H9 (cell line): ENCODE measurements at regions not wholly inside any gene's neighbourhood (a gene's known extent, or its start where the extent isn't known, plus 50 kb on each side); places are given as distances from the start of the nearest gene placed in this dataset.

Experiments used
- DNase-seq: peaks from one replicate; pipeline ENCODE4 v3.0.0-alpha.2; 2017
- H2AFZ ChIP-seq: one replicate; pipeline ENCODE4 v1.6.1; 2013; ENCODE audit warnings: mild to moderate bottlenecking, low read length, control low read depth, moderate library complexity
- H2AK5ac ChIP-seq: 2 replicates; pipeline ENCODE4 v1.6.1; 2013; ENCODE audit warnings: low read length, control low read depth, mixed read lengths; ENCODE audit not compliant: insufficient read length
- H2BK120ac ChIP-seq: one replicate; pipeline ENCODE4 v1.6.1; 2013; ENCODE audit warnings: low read depth, mild to moderate bottlenecking, low read length, control low read depth, inconsistent platforms; ENCODE audit not compliant: poor library complexity, severe bottlenecking
- H2BK12ac ChIP-seq: 2 replicates; pipeline ENCODE4 v1.6.1; 2013; ENCODE audit warnings: low read length, control low read depth, mixed read lengths, low read depth; ENCODE audit not compliant: insufficient read length
- H2BK15ac ChIP-seq: 2 replicates; pipeline ENCODE4 v1.6.1; 2013; ENCODE audit warnings: low read depth, low read length, control low read depth
- H2BK20ac ChIP-seq: one replicate; pipeline ENCODE4 v1.6.1; 2013; ENCODE audit warnings: low read depth, mild to moderate bottlenecking, low read length, control low read depth, inconsistent platforms; ENCODE audit not compliant: poor library complexity, severe bottlenecking
- H2BK5ac ChIP-seq: 2 replicates; pipeline ENCODE4 v1.6.1; 2013; ENCODE audit warnings: low read length, control low read depth, mixed read lengths; ENCODE audit not compliant: insufficient read length
- H3K14ac ChIP-seq: 2 replicates; pipeline ENCODE4 v1.6.1; 2013; ENCODE audit warnings: low read length, control low read depth; ENCODE audit not compliant: insufficient read depth
- H3K18ac ChIP-seq: 2 replicates; pipeline ENCODE4 v1.6.1; 2013; ENCODE audit warnings: low read depth, mild to moderate bottlenecking, mixed read lengths, low read length, control low read depth; ENCODE audit not compliant: insufficient read length
- H3K23ac ChIP-seq: 2 replicates; pipeline ENCODE4 v1.6.1; 2013; ENCODE audit warnings: low read length, control low read depth, mixed read lengths, low read depth; ENCODE audit not compliant: insufficient read length
- H3K23me2 ChIP-seq: 2 replicates; pipeline ENCODE4 v1.6.1; 2013; ENCODE audit warnings: low read depth, mild to moderate bottlenecking, mixed read lengths, low read length, control low read depth; ENCODE audit not compliant: insufficient read length, poor library complexity, severe bottlenecking
- H3K27ac ChIP-seq: 2 replicates; pipeline ENCODE4 v1.5.1; 2013; ENCODE audit warnings: low read length, control low read depth, mixed read lengths, low read depth; ENCODE audit not compliant: insufficient read length
- H3K27me3 ChIP-seq: 2 replicates; pipeline ENCODE4 v1.6.1; 2013; ENCODE audit warnings: low read length, control low read depth, inconsistent platforms; ENCODE audit not compliant: insufficient read depth
- H3K4ac ChIP-seq: 2 replicates; pipeline ENCODE4 v1.6.1; 2013; ENCODE audit warnings: low read depth, mild to moderate bottlenecking, control low read depth, inconsistent platforms, low read length, moderate library complexity
- H3K4me1 ChIP-seq: 2 replicates; pipeline ENCODE4 v1.6.1; 2013; ENCODE audit warnings: low read length, control low read depth, inconsistent platforms; ENCODE audit not compliant: insufficient read depth
- H3K4me2 ChIP-seq: 2 replicates; pipeline ENCODE4 v1.6.1; 2013; ENCODE audit warnings: low read length, control low read depth, mixed read lengths; ENCODE audit not compliant: insufficient read length, insufficient read depth
- H3K56ac ChIP-seq: 2 replicates; pipeline ENCODE4 v1.6.1; 2013; ENCODE audit warnings: low read depth, mild to moderate bottlenecking, mixed read lengths, low read length, control low read depth; ENCODE audit not compliant: insufficient read length
- H3K79me1 ChIP-seq: 2 replicates; pipeline ENCODE4 v1.6.1; 2013; ENCODE audit warnings: low read depth, mild to moderate bottlenecking, moderate library complexity, low read length, control low read depth, inconsistent platforms; ENCODE audit not compliant: insufficient read depth, poor library complexity, severe bottlenecking
- H3K79me2 ChIP-seq: 2 replicates; pipeline ENCODE4 v1.6.1; 2013; ENCODE audit warnings: low read length, control low read depth, inconsistent platforms; ENCODE audit not compliant: insufficient read depth
- H3K9ac ChIP-seq: 2 replicates; pipeline ENCODE4 v1.6.1; 2013; ENCODE audit warnings: low read length, control low read depth, mixed read lengths; ENCODE audit not compliant: insufficient read length; ENCODE audit errors: extremely low read depth
- H3K9me3 ChIP-seq: one replicate; pipeline ENCODE4 v1.6.1; 2013; ENCODE audit warnings: low read depth, low read length, inconsistent platforms; ENCODE audit not compliant: control insufficient read depth
- H3T11ph ChIP-seq: one replicate; pipeline ENCODE4 v1.6.1; 2013; ENCODE audit warnings: mild to moderate bottlenecking, low read length, control low read depth, inconsistent platforms
- H4K20me1 ChIP-seq: one replicate; pipeline ENCODE4 v1.6.1; 2013; ENCODE audit not compliant: control insufficient read depth, insufficient read length, insufficient read depth
- H4K5ac ChIP-seq: 2 replicates; pipeline ENCODE4 v1.6.1; 2013; ENCODE audit warnings: low read depth, mild to moderate bottlenecking, mixed read lengths, low read length, control low read depth; ENCODE audit not compliant: insufficient read length
- H4K8ac ChIP-seq: replicated peaks from 2 replicates; pipeline ENCODE4 v1.6.1; 2013; ENCODE audit warnings: low read length, control low read depth, mixed read lengths, low read depth; ENCODE audit not compliant: insufficient read length
- H4K91ac ChIP-seq: 2 replicates; pipeline ENCODE4 v1.6.1; 2013; ENCODE audit warnings: low read depth, mild to moderate bottlenecking, moderate library complexity, mixed read lengths, low read length, control low read depth; ENCODE audit not compliant: insufficient read length
- H3K27ac Mint-ChIP-seq, 3 experiments: 2 replicates in 2 of 3; 3 replicates in 1 of 3; pipeline ENCODE4 v1.8.0; 2020 to 2021; ENCODE audit warnings: mixed read lengths in 3 of 3, mild to moderate bottlenecking in 1 of 3, moderate library complexity in 1 of 3
- H3K27me3 Mint-ChIP-seq: 2 replicates; pipeline ENCODE4 v1.8.0; 2021; ENCODE audit warnings: low read depth, mild to moderate bottlenecking, moderate library complexity, mixed read lengths
- H3K36me3 Mint-ChIP-seq, 3 experiments: 2 replicates in 2 of 3; 3 replicates in 1 of 3; pipeline ENCODE4 v1.8.0; 2020 to 2021; ENCODE audit warnings: low read depth in 3 of 3, mixed read lengths in 3 of 3; ENCODE audit not compliant: insufficient read depth in 1 of 3
- H3K4me1 Mint-ChIP-seq, 2 experiments: 2 replicates each; pipeline ENCODE4 v1.8.0; 2020; ENCODE audit warnings: mixed read lengths in 2 of 2
- H3K4me3 Mint-ChIP-seq, 2 experiments: 2 replicates in 1 of 2; 3 replicates in 1 of 2; pipeline ENCODE4 v1.8.0; 2020 to 2021; ENCODE audit warnings: mild to moderate bottlenecking in 2 of 2, mixed read lengths in 2 of 2, moderate library complexity in 1 of 2
- H3K9me3 Mint-ChIP-seq, 2 experiments: 2 replicates in 1 of 2; 3 replicates in 1 of 2; pipeline ENCODE4 v1.8.0; 2020; ENCODE audit warnings: mild to moderate bottlenecking in 2 of 2, mixed read lengths in 2 of 2, moderate library complexity in 1 of 2
- CTCF ChIP-seq: fragments of 200-600 bp; sonication (generic); conservative IDR thresholded peaks from 3 replicates; pipeline ENCODE4 v1.8.0; 2021; ENCODE audit warnings: antibody characterized with exemption, mild to moderate bottlenecking
- WGBS: extraction: QIAGEN DNeasy Blood & Tissue Kit; methylation state at CpG from one replicate; pipeline ENCODE4 v1.1.7; 2013; ENCODE audit warnings: missing lambda C conversion rate, low lambda C conversion rate, mixed read lengths; ENCODE audit not compliant: insufficient read length; ENCODE audit errors: extremely low coverage; 5-methylcytosine and 5-hydroxymethylcytosine counted together

- WGBS = no CpG with 5 or more reads among the region's 5 CpGs
- no peaks in the 10 kb centered on the region for H3K27me3 Mint-ChIP-seq
- Histone ChIP-seq H4K91ac (no peak overlapping the region), H3T11ph (no peak overlapping the region), H2BK15ac (no peak overlapping the region), H3K79me2 (no peaks in the 10 kb centered on the region), H3K18ac (no peak overlapping the region), H2BK12ac (no peak overlapping the region), H3K14ac (no peak overlapping the region), H2BK20ac (no peak overlapping the region), H2AK5ac (no peak overlapping the region), H3K27me3 (no peaks in the 10 kb centered on the region), H3K56ac (no peak overlapping the region), H3K23me2 (no peaks in the 10 kb centered on the region), H3K4me1 (no peaks in the 10 kb centered on the region; the same call in 1 of the 2 replicates), H3K9ac (no peak overlapping the region), H3K23ac (no peak overlapping the region), H4K20me1 (no peaks in the 10 kb centered on the region), H3K27ac (no peak overlapping the region), H2BK5ac (no peak overlapping the region), H3K79me1 (no peaks in the 10 kb centered on the region), H2AFZ (no peak overlapping the region), H4K5ac (no peak overlapping the region), H3K9me3 (no peaks in the 10 kb centered on the region), H3K4ac (no peak overlapping the region), H3K4me2 (no peak overlapping the region), H2BK120ac (no peak overlapping the region), H4K8ac (no peak overlapping the region)
- H3K27ac Mint-ChIP-seq = no peak overlapping the region
- H3K4me3 Mint-ChIP-seq = no peak overlapping the region
- peaks cover 0 to 2% (median 0%) of the 10 kb centered on the region in 3 experiments; a peak in 2 of 7 replicates for H3K36me3 Mint-ChIP-seq
- H3K9me3 Mint-ChIP-seq = peaks cover 0 to under 1% of the 10 kb centered on the region in 2 experiments; a peak in 1 of 5 replicates
- DNase-seq = no peak
- H3K4me1 Mint-ChIP-seq = peaks cover 0 to 9% of the 10 kb centered on the region in 2 experiments; a peak in 2 of 4 replicates
- no peak for TF ChIP-seq CTCF
Measured at GRCh38 chr13:90834700-90835099, 512.8 kb upstream of the MIR17HG start.
